SKM-1 (cell line): ENCODE measurements at regions not wholly inside any gene's neighbourhood (a gene's known extent, or its start where the extent isn't known, plus 50 kb on each side); places are given as distances from the start of the nearest gene placed in this dataset.
"Not testable (repeated sequence)": the region's sequence is repeated elsewhere in the genome, so short reads cannot be mapped to it uniquely, and the experiment has no call there.

Experiments
- DNase-seq: peaks from one replicate; lab custom pipeline; 2025; ENCODE audit not compliant: unreplicated experiment; lab: John Stamatoyannopoulos, UW

DNA sequence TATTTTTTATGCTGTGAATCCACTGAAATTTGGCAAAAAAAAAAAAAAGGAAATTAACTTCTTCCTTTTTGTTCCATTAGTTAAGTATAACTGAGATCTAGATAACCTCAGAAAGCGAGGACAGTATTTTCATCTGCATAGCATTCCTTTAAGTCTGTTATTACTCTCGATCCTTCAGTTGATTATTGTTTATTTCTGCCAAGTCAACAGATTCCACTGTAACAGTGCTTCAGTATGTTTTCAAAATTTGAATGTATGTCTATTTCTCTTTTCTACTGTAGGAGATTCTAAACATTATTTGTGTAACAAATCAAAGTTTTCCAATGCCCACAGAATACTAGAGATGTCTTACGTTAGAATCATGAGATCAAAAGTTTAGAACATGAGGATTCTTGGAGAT, 133.1 kb upstream of the RGPD4 start:
- no peak for DNase-seq

DNA sequence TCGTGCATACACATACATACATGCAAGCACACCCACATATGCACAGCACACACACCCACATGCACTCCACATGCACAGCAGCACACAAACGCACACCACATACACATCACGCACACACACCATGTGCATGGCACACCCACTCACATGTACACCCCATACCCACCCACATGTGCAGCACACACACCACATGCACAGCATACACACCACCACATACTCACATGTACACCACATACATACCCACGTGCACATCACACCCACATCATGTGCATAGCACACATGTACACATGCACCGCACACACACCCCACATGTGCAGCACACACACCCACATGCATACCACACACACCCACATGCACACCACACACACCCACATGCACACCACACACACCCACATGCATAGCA, 132.0 kb upstream of the RGPD4 start:
- no peak for DNase-seq

DNA sequence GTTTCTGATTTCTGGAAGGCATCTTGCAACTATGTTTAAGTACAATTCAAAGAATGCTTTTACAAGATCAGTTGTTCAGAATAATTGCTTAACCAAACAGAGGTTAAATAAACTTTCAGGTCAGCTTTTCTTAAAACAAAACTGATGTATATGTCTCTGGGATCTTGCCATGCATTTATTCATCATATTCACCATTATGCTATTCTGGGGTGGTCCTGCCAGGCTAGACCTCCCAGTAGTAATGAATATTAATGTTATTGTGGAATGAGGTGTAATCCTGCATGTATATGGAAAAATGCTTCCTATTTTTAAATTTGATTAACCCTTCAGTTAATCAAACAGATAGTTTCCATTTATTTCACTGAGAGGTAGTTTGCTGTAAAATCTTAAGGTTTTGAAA, 129.3 kb upstream of the RGPD4 start:
- no peak for DNase-seq

DNA sequence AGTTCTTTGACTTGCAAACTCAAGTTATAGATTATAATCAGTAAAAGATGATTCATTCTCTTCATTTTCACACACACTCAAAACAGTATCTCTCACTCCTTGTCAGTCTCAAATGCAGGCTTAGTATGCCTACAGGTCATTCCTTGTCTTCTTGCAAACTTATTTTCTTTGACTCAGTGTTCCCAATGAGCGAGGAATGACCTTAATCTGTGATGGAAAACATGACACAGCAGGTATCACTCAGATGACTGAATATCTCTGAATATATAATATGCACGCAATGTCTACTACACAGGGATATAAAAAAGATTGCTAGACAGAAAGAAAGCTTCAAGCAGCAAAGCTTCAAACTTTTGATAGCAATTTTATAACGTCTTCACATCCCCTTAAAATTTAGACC, 127.8 kb upstream of the RGPD4 start:
- no peak for DNase-seq

DNA sequence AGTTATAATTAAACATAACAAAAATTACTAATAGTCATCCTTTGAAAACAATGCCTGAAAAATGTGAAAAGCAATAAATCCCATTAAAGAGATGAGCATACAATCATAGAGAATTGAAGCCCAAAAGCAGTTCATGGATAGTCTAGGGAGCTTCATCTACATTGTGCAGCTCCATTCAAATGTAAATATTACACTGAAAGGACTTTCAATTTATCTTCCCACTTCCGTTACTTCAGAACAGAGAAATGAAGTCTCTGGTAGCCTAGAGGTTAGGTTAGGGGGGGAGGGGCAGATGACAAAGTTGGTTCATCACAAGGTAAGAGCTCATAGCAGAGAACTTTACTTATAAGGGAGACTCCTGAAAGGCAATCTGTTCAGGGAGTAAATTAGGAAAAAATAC, 126.6 kb upstream of the RGPD4 start:
- no peak for DNase-seq

DNA sequence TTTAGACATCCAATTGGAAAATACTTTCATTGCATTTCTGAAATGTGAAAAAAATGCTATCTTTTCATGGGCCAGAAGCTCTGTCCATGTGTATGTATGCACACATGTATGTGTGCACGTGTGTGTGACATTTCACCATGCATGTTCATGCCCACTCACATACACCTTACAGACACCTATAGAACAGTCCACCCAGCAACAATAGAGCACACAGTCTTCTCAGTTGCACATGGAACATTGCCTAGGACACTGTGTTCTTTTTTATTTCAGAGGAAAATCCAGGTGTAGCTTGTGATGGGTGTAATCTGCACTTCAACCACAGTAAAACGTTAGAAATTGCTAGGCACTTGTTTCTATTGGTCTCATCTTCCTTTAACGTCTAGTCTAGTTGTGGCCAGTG, 114.8 kb upstream of the RGPD4 start:
- DNase-seq: no peak

DNA sequence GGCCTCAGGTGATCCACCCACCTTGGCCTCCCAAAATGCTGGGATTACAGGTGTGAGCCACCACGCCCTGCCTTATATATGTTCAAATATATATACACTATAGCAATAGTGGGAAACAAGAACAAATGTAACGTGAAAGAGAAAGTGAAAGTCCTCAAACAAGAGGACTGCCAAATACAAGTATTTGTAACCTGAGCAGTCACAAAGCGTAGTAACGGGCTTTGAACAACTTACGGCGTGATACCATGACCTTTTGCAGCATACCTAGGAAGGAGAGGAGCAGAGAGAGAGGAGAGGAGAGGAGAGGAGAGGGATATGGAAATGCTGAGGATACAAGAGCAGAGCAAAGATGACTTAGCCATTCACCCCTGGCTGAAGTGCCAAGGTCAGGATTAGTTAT, 113.8 kb upstream of the RGPD4 start:
- no peak for DNase-seq

DNA sequence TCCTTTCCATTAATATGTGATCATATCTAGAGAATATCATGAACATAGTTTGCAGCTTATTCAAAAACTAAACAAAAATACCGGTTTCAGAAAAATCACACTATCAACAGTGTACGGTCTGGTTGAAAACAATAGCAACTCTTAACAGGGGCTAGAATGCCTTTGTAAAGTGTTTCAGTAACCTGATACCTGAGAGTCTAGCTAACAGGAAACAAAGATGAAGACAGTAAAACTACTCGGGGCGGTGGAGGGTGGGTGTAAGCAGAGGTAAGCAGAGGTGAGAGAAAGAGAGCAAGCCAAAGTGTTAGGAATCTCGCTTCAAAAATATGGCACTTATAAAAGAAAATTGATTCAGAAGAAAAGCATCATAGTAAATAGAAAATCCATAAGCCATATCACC, 109.0 kb upstream of the RGPD4 start:
- DNase-seq: no peak

DNA sequence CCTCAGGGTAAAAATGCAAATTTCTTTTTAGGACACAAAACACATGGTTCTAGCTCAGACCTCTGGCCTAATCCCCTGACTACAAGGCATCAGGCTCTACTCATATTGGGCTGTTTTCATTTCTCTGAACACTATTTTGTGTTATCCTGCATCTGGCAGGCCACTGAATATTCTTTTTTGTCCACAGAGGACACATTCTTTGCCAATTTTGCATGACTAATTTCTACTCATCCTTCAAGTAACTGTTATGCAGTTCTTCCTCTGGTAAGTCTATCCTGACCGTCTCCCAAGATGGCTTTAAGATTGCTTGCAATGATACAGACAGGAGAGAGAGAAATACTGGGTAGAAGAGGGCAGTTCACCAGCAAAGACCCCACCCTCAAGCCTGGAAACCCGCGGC, 107.6 kb upstream of the RGPD4 start:
- no peak for DNase-seq

DNA sequence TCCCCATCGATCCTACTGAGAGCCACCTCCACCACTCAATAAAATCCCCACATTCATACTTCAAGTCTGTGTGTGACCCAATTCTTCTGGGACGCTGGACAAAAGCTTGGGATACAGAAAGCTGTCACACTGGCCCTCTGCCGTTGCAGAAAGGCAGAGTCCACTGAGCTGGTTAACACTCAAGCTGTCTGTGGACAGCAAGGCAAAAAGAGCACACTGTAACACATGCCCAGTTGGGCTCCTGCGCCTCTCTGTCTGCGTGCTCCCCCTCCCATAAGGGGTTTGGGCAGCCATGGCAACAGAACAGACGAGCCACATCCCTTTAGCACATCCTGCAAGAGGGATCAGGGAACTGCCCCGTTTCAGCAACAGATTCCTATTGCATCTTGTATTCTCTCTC, 106.9 kb upstream of the RGPD4 start:
- no peak for DNase-seq

DNA sequence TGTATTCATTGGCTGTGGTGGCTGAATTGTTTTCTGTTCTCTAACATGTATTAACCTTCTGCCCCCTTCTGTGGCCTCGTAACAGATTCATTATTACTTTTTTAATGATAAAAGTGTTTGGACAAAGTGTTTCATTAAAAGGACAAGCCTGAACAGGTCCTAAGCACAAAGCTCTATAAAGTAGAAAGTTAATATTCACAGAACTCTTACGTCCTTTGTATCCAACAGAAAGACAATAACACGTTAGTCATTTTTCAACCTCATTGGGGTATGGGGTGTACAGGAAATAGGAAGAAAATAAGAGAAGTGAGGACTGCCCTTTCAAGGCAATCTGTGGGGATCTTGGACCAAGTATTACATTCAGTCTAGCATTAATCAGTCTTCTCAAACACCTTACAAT, 105.5 kb upstream of the RGPD4 start:
- DNase-seq: no peak

DNA sequence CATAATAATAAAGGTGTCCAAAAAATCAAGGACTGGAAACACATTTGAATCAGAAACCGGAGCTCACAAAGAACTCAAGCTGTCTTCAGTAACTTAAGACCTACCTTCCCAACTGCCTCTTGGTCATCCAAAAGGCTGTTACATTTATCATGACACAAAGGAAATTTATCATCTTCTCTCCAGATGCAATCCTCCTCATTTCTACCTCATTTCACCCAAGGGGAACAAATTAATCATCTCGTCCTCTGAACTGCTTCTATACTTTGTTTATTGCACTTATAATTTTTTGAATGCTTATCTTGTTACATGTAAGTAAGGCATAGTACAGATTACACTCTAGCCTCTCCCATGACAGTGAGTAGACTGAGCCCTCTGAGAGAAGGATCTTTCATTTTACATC, 105.1 kb upstream of the RGPD4 start:
- DNase-seq: no peak

DNA sequence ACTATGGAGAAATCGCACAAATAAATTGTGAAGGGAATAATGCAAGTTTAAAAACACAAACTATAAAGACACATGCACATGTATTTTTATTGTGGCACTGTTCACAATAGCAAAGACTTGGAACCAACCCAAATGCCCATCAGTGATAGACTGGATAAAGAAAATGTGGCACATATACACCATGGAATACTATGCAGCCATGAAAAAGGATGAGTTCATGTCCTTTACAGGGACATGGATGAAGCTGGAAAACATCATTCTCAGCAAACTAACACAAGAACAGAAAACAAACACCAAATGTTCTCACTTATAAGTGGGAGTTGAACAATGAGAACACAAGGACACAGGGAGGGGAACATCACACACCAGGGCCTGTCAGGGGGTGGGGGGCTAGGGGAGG, 100.9 kb upstream of the RGPD4 start:
- not testable (repeated sequence) for DNase-seq

DNA sequence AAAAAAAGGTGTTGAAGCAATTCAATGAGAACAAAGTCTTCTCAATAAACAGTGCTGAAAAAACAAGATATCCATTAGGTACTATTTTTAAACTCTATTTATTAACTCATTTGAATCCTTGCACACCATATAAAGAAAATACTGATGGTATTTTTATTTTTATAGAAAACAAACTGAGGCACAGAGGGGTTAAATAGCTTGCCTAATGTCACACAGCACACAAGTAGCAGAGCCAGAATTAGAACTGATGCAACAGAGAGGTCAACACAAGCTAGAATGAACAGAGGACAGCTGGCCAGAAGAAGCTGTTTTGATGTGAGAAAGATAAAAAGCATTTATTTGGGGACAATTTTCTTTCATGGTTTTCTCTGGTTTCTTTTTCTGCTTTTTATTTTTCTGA, 99.4 kb upstream of the RGPD4 start:
- DNase-seq: no peak

DNA sequence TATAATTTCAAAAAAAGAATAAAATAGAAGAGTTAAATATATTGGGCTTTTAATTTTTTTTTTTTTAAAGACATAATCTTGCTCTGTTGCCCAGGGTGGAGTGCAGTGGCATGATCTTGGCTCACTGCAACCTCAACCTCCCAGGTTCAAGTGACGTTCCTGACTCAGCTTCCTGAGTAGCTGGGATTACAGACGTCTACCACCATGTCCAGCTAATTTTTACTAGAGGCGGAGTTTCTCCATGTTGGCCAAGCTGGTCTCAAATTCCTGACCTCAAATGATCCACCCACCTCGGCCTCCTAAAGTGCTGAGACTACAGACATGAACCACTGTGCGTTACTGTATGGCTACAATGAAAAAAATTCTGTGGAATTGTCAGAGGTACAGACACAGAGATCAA, 98.1 kb upstream of the RGPD4 start:
- DNase-seq: no peak

DNA sequence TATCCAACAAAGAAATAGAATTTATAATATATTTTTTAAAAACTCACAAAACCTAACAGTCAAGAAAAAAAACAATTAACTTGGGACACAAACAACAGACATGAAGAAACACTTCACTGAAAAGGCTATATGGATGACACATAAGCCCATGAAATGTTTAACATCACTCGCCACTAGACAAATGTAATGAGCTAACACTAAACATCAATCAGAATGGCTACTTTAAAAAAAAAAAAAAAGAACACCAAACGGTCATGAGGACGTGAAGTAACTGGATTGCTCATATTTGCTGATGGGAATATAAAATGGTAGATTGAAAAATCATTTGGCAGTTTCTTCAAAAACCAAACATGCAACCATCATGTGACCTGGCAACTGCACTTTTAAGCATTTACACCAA, 97.3 kb upstream of the RGPD4 start:
- no peak for DNase-seq

DNA sequence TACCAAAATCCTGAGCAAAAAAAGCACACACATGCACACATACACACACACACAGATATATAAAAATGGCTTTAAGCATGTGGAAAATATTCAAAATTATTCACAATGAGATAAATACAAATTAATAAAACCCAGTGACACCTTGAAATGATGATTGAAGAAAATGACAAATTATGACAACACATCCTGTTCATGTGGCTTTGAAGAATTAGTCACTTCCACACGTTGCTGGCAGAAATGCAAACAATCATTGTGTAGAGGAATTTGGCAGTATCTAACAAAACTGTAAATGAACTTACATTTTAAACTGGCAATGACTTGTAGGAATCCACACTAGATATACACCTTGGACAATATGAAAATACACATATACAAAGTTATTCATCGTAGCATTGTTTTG, 95.8 kb upstream of the RGPD4 start:
- no peak for DNase-seq

DNA sequence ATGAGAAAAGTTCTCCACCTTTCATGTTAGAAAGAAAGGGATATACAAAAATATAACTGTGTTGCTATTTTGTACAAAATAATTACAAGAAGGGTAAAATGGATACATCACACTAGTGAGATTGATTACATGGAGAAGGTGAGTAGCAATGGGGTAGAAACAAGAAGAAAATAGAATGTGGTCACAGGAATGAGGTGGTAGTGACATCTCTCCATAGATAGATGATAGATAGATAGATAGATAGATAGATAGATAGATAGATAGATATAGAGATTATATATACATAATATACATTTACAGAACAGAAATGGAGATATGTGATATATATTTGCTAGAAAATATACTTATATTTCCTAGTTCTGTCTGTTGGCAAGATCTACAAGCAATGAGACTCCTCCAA, 95.3 kb upstream of the RGPD4 start:
- no peak for DNase-seq

DNA sequence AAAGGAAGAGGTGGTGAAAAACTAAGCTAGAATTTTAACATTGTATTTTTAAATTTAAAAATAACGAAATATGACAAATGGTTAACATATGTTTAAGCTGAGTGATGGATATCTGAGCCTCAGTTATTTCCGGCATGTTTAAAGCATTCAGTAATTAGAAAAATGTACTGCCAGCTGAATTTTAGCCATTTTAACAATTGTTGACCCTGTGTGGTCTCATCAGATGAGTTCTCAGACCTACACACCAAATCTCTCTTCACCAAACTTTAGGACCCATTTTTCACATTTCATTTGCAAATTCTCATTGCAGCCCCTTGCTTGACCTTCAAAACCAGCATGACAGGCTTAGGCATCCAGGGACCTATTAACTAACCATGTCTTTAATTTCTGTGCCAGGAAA, 91.5 kb upstream of the RGPD4 start:
- no peak for DNase-seq

DNA sequence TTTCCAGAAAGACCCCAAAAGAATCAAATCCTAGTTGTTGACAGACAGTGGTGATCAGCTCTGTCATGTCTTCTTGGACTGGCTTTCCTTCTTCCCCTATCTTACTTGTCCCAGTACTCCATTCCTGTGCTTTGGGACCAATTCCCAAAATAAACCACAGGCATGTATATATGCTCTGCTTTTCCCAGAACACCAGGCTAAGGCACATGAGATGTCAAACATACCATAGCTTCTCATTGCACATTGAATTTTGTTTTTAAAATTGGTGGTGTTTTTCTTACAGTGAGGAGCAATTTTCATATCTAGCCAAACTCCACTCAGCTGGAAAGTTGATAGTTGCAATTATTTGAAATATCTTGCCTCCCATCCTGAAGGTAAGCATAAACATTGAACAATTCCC, 88.9 kb upstream of the RGPD4 start:
- no peak for DNase-seq

DNA sequence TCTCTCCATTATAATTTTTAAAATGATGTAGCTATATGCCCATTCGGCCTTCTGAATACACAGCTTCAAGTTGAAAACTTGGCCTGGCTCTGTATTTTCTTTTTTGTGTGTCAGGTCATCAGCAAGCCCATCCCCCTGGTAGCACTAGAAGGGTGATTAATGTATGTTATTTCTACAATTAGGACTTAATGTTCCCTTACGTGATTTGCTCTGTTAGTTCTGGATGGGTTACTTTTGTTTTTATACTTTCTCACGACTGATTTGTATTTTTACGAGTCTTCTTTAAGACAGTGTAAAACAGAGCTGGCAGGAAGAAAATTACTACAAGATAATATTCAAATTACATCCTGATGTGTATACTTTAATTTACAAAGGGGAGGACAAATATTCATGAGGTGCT, 88.4 kb upstream of the RGPD4 start:
- DNase-seq: no peak

DNA sequence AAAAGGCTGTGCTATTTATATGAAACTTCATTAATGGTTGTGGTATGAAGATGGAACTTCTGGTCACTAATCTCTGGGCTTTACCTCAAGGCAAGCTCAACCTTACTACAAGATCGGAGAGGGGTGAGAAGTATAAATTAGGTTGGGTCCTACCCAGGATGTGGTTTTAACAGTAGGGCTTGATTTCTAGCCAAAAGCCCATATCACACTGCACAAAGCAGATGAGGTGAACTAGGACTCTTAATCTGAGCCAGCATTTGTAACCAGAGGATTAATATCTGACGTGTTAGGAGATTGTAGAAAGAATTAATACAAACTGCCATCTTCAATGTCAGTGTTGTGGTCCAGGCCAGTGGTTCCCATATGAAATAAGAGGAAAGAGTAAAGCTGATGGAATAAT, 86.4 kb upstream of the RGPD4 start:
- DNase-seq: no peak

DNA sequence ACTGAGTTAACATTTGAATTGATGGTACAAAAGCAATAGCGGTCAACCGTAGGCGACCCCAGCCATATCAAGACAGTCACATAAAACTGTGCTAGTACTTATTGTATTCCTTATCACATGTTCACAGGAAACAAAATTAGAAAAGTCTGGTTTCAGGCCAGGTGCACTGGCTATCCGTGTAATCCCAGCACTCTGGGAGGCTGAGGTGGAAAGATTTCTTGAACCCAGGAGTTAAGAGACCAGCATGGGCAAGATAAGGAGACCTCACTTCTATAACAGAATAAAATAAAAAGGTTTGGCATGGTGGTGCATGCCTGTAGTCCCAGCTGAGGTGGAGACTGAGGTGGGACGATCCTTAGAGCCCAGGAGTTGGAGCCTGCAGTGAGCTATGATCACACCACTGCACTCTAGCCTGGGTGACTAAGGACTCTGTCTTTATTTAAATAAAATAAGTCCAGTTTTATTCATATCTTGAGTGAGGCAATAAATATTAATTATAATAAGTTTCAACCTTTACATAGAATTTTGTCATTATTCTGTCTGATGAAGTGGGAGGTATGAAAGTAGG, 84.1 kb upstream of the RGPD4 start:
- DNase-seq: no peak

DNA sequence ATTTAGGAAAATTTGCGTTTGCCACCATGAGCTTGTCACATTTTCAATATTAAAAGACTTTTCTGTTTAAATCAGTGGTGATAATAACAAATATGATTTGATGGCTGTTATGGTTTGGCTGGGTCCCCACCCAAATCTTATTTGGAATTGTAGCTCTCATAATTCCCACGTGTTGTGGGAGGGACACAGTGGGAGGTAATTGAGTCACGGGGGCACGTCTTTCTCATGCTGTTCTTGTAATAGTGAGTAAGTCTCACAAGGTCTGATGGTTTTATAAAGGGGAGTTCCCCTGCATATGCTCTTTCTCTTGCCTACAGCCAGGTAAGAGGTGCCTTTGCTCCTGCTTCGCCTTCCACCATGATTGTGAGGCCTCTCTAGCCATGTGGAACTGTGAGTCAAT, 83.4 kb upstream of the RGPD4 start:
- no peak for DNase-seq
